HL-60 (cell line): ENCODE measurements at regions not wholly inside any gene's neighbourhood (a gene's known extent, or its start where the extent isn't known, plus 50 kb on each side); places are given as distances from the start of the nearest gene placed in this dataset.

Source experiments
- DNase-seq, 2 experiments: peaks; one replicate each; pipeline ENCODE4 v3.0.0-alpha.2; 2010 to 2020; ENCODE audit warnings: low read depth in 1 of 2, low spot score in 1 of 2
- H3K27ac ChIP-seq: fragments of 250-450 bp; sonication (Bioruptor Pico); replicated peaks from 2 replicates; pipeline ENCODE4 v1.5.1; 2020; ENCODE audit warnings: mild to moderate bottlenecking, moderate library complexity
- H3K27me3 ChIP-seq: fragments of 250-450 bp; sonication (Bioruptor Pico); 2 replicates; pipeline ENCODE4 v1.5.1; 2021; ENCODE audit warnings: mild to moderate bottlenecking, moderate library complexity; ENCODE audit not compliant: insufficient read depth, poor library complexity, severe bottlenecking
- H3K4me3 ChIP-seq: replicated peaks from 2 replicates; pipeline ENCODE4 v1.5.1; 2011; ENCODE audit warnings: mild to moderate bottlenecking, control low read depth, low read length; ENCODE audit not compliant: insufficient read depth
- GABPA ChIP-seq: IDR thresholded peaks from 2 replicates; pipeline ENCODE4 v1.6.1; 2012; ENCODE audit warnings: low read depth
- POLR2AphosphoS5 ChIP-seq: IDR thresholded peaks from 2 replicates; pipeline ENCODE4 v1.6.1; 2012; ENCODE audit warnings: low read depth
- SPI1 ChIP-seq: IDR thresholded peaks from 2 replicates; pipeline ENCODE4 v1.6.1; 2012; ENCODE audit warnings: low read depth, mild to moderate bottlenecking, borderline replicate concordance
- TF ChIP-seq, protein P1 (sequence below): IDR thresholded peaks from one replicate; pipeline ENCODE4 v1.5.1; 2011; ENCODE audit warnings: low read length, control low read depth, inconsistent platforms; ENCODE audit not compliant: insufficient read depth
- TF ChIP-seq, protein P2 (sequence below): IDR thresholded peaks from 2 replicates; pipeline ENCODE4 v1.6.1; 2012; ENCODE audit warnings: low read depth; ENCODE audit not compliant: insufficient replicate concordance

DNA sequence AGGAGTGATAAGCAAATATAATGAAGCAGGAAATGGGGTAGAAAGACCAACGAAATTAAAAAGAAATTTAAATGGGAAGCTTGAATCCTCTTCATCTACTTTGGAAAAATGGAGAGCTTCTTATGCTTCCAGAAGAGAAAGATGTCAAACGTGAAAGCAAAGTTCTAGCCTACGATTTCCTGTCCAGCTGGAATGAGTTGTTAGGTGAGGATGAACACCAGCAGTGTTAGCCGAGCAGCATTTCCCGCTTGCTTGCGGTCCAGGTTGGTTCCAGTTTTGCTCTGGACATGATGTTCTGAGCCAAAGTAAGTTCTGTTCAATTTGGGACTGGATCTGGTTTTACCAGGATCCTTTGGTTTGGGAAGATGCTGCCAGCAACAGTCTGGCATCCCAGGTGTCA is 78.9 kb downstream of the DACT1 start:
- Histone ChIP-seq H3K27ac (no peak overlapping the region), H3K27me3 (no peaks in the 10 kb centered on the region), H3K4me3 (no peak overlapping the region)
- DNase-seq, result no peak
- TF ChIP-seq, protein P1, sequence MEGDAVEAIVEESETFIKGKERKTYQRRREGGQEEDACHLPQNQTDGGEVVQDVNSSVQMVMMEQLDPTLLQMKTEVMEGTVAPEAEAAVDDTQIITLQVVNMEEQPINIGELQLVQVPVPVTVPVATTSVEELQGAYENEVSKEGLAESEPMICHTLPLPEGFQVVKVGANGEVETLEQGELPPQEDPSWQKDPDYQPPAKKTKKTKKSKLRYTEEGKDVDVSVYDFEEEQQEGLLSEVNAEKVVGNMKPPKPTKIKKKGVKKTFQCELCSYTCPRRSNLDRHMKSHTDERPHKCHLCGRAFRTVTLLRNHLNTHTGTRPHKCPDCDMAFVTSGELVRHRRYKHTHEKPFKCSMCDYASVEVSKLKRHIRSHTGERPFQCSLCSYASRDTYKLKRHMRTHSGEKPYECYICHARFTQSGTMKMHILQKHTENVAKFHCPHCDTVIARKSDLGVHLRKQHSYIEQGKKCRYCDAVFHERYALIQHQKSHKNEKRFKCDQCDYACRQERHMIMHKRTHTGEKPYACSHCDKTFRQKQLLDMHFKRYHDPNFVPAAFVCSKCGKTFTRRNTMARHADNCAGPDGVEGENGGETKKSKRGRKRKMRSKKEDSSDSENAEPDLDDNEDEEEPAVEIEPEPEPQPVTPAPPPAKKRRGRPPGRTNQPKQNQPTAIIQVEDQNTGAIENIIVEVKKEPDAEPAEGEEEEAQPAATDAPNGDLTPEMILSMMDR, result no peak
- TF ChIP-seq POLR2AphosphoS5 (no peak), GABPA (no peak), SPI1 (no peak)
- TF ChIP-seq, protein P2, sequence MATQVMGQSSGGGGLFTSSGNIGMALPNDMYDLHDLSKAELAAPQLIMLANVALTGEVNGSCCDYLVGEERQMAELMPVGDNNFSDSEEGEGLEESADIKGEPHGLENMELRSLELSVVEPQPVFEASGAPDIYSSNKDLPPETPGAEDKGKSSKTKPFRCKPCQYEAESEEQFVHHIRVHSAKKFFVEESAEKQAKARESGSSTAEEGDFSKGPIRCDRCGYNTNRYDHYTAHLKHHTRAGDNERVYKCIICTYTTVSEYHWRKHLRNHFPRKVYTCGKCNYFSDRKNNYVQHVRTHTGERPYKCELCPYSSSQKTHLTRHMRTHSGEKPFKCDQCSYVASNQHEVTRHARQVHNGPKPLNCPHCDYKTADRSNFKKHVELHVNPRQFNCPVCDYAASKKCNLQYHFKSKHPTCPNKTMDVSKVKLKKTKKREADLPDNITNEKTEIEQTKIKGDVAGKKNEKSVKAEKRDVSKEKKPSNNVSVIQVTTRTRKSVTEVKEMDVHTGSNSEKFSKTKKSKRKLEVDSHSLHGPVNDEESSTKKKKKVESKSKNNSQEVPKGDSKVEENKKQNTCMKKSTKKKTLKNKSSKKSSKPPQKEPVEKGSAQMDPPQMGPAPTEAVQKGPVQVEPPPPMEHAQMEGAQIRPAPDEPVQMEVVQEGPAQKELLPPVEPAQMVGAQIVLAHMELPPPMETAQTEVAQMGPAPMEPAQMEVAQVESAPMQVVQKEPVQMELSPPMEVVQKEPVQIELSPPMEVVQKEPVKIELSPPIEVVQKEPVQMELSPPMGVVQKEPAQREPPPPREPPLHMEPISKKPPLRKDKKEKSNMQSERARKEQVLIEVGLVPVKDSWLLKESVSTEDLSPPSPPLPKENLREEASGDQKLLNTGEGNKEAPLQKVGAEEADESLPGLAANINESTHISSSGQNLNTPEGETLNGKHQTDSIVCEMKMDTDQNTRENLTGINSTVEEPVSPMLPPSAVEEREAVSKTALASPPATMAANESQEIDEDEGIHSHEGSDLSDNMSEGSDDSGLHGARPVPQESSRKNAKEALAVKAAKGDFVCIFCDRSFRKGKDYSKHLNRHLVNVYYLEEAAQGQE, result no peak

DNA sequence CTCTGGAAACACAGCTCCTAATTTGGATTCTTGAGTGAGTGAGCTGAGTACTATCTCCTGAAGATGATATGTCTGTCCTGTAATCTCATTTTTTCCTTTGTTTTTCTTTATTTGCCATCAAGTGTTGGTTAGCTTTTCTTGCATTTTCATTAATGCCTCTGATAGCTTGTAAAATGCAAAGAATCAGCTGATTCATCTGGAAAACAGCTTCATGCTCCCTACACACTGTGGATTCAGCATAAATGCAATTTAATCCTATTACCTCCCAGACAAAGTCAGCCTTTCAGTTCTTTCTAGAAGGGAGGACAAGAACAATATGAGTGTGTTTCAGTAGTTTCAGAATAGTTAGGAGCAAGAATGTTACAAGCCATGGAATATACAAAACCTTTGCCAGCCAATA is 79.4 kb downstream of the DACT1 start:
- no peak overlapping the region for H3K27ac ChIP-seq
- no peak for DNase-seq
- H3K27me3 ChIP-seq, result no peaks in the 10 kb centered on the region
- TF ChIP-seq, protein P1, result no peak
- TF ChIP-seq, protein P2, result no peak
- TF ChIP-seq SPI1, result no peak
- TF ChIP-seq GABPA, result no peak
- no peak for TF ChIP-seq POLR2AphosphoS5
- no peak overlapping the region for H3K4me3 ChIP-seq

DNA sequence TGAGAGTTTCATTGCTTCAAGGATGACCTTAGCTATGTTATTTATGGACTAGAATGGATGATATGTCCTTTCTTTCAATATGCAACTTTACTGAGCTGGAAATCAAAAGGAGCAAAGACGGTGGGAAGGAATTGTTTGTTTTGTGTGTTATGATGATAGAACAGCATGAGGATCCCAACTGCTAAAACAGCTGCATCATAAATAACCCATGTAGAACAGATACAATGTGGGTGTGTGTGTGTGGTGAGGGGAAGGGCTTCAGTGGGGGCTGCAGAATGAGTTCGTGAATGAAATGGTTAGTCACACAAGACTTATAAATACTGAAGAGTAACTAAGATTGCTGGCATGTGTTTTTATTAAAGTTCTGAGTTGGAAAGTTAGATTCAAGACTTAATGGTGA is 80.1 kb downstream of the DACT1 start:
- DNase-seq, result no peak
- TF ChIP-seq, protein P2, result no peak
- TF ChIP-seq POLR2AphosphoS5 (no peak), GABPA (no peak), SPI1 (no peak)
- TF ChIP-seq, protein P1, result no peak
- Histone ChIP-seq H3K4me3 (no peak overlapping the region), H3K27me3 (no peaks in the 10 kb centered on the region), H3K27ac (no peak overlapping the region)
